Gastrocnemius medialis (tissue), 4 donors: ENCODE measurements at regions not wholly inside any gene's neighbourhood (a gene's known extent, or its start where the extent isn't known, plus 50 kb on each side); places are given as distances from the start of the nearest gene placed in this dataset.

Experiments used
- ATAC-seq, 2 donors: fragments of 150-250 bp; one replicate each; pipeline ENCODE4 v1.9.1; 2016
- DNase-seq, 2 donors: peaks; one replicate each; pipeline ENCODE4 v3.0.0-alpha.2; 2019
- H3K27ac ChIP-seq, 4 donors: fragments of 200-600 bp; sonication (generic); 1 replicate in 1 of 4; 2 replicates in 3 of 4; pipeline ENCODE4 v1.5.1; 2016 to 2018; ENCODE audit warnings: mild to moderate bottlenecking in 2 of 4, moderate library complexity in 1 of 4
- H3K27me3 ChIP-seq, 3 donors: fragments of 200-600 bp; sonication (generic) in 2 of 3; 1 replicate in 1 of 3; 2 replicates in 2 of 3; pipeline versions ENCODE4 v1.5.1 to v1.6.0; 2016 to 2019; ENCODE audit warnings: mild to moderate bottlenecking in 1 of 3, moderate library complexity in 1 of 3
- H3K36me3 ChIP-seq, 2 donors: fragments of 200-600 bp; sonication (generic) in 1 of 2; one replicate each; pipeline ENCODE4 v1.5.1; 2017 to 2018
- H3K4me1 ChIP-seq, 2 donors: fragments of 200-600 bp; sonication (generic) in 1 of 2; one replicate each; pipeline ENCODE4 v1.5.1; 2016 to 2017; ENCODE audit warnings: mild to moderate bottlenecking in 2 of 2
- H3K4me3 ChIP-seq, 4 donors: fragments of 200-600 bp; sonication (generic) in 3 of 4; 1 replicate in 1 of 4; 2 replicates in 3 of 4; pipeline ENCODE4 v1.5.1; 2016 to 2019; ENCODE audit warnings: mild to moderate bottlenecking in 2 of 4
- H3K9me3 ChIP-seq, 3 donors: fragments of 200-600 bp; sonication (generic) in 2 of 3; 1 replicate in 1 of 3; 2 replicates in 2 of 3; pipeline ENCODE4 v1.5.1; 2016 to 2019
- POLR2A ChIP-seq, 2 donors: fragments of 450-650 bp; IDR thresholded peaks; one replicate each; pipeline ENCODE4 v1.6.1; 2017; ENCODE audit warnings: antibody characterized with exemption in 2 of 2, mild to moderate bottlenecking in 2 of 2, moderate library complexity in 2 of 2
- in situ Hi-C, 4 donors: fragments of 200-750 bp; cut with MboI; loops; one replicate each; pipeline versions ENCODE4 v1.15.0 to v1.8.0; 2017; ENCODE audit warnings: low sequenced_read_pairs in 4 of 4
- intact Hi-C: fragments of 100-400 bp; cut with DNase I; formaldehyde crosslinking; loops from one replicate; pipeline ENCODE4 v1.15.1; 2023; ENCODE audit warnings: low total_unique reads
- TF ChIP-seq, protein P1 (sequence below), 5 experiments: fragments of 450-650 bp in 3 of 5; fragments of 200-600 bp in 2 of 5; sonication (generic) in 2 of 5; IDR thresholded peaks in 4 of 5; conservative IDR thresholded peaks in 1 of 5; 1 replicate in 4 of 5; 2 replicates in 1 of 5; pipeline ENCODE4 v1.5.1; 2016 to 2019; ENCODE audit warnings: antibody characterized with exemption in 5 of 5, mild to moderate bottlenecking in 3 of 5, moderate library complexity in 3 of 5

DNA sequence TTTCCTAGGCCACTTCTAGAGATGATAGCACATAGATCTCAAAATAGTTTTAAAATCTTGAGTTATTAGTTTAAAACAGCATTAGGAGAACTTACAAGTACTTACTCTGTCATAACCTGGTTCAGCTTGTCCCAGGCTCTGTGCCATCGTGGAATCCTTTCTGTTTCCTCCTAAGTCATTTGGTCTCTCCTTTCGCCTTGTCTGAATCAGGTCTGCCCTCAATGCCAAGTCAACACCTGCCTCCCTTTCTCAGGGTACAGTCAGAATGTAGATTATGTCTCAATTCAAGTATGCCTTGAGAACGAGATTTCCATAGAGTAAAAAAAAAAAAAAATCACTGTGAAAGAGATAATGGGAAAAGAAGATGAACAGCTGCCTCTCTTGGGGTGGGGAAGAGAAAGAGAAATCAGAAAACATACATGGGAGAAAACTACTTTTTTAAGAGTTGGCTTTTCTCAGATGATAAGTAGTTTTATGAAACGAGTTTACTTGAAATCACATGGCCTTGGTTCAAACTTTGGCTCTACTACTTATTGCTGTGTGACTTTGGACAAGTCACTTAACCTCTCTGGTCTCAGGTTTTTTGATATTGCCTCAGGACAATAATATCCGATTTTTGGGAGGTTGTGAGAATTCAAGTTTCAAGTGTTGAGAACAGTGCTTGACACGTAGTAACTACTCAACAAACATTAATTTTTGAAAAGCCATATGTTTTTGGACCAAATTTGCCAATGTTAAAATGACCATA lies 219.8 kb downstream of the SQOR start:
- in situ Hi-C loops = no loop called here
- no peaks in the 10 kb centered on the region for H3K36me3 ChIP-seq

DNA sequence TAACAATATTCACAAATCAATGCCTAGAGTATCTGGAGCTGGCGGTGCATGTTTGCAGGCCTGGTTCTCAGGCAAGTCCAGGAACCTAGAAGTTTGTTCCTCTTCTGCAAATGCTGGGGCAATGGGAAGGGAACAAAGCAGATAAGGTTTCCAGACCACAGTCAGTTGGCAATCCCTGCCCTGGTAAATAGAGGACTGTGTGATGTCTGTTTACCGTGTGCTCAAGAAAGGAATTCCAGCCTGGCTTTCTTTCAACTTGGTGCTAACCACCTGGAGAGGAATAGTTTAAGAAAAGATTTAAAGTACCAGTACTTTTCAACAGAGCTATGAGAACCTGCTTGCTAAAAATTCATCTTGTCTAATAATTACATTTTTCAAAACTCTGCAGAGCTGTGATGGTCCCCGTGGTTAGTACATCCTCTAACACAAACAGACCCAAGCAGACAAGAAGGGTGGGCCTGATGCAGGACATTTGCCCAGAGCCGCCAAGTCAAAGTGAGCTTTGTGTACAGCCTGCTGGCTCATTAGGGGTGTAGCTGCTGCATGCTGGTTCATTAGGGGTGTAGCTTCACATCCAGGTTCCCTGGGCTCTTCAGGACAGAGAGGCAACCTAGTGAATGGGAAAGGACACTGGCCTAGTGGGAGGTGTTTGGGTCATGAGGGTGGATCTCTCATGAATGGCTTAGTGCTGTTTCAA lies 220.5 kb downstream of the SQOR start:
- Histone ChIP-seq H3K4me1 (no peaks in the 10 kb centered on the region), H3K4me3 (no peak overlapping the region), H3K9me3 (no peaks in the 10 kb centered on the region), H3K27me3 (no peaks in the 10 kb centered on the region), H3K27ac (no peak overlapping the region), H3K36me3 (no peaks in the 10 kb centered on the region)
- TF ChIP-seq POLR2A (IDR thresholded peaks at IDR 0.05) = no peak
- TF ChIP-seq, protein P1, sequence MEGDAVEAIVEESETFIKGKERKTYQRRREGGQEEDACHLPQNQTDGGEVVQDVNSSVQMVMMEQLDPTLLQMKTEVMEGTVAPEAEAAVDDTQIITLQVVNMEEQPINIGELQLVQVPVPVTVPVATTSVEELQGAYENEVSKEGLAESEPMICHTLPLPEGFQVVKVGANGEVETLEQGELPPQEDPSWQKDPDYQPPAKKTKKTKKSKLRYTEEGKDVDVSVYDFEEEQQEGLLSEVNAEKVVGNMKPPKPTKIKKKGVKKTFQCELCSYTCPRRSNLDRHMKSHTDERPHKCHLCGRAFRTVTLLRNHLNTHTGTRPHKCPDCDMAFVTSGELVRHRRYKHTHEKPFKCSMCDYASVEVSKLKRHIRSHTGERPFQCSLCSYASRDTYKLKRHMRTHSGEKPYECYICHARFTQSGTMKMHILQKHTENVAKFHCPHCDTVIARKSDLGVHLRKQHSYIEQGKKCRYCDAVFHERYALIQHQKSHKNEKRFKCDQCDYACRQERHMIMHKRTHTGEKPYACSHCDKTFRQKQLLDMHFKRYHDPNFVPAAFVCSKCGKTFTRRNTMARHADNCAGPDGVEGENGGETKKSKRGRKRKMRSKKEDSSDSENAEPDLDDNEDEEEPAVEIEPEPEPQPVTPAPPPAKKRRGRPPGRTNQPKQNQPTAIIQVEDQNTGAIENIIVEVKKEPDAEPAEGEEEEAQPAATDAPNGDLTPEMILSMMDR (IDR thresholded peaks at IDR 0.05 in 4 of 5, conservative IDR thresholded peaks at IDR 0.05 in 1 of 5) = no peak
- ATAC-seq = no peak
- in situ Hi-C loops (no loop called here), intact Hi-C loops (no loop called here)
- DNase-seq = no peak

More for the DNA sequence above, 219.8 kb downstream of the SQOR start:
- no peak for DNase-seq
- Histone ChIP-seq H3K27ac (no peak overlapping the region), H3K4me1 (no peaks in the 10 kb centered on the region), H3K4me3 (no peak overlapping the region), H3K9me3 (no peaks in the 10 kb centered on the region), H3K27me3 (no peaks in the 10 kb centered on the region)
- intact Hi-C loops = no loop called here
- ATAC-seq = no peak
- TF ChIP-seq POLR2A (IDR thresholded peaks at IDR 0.05) = no peak
- TF ChIP-seq, protein P1 (IDR thresholded peaks at IDR 0.05 in 4 of 5, conservative IDR thresholded peaks at IDR 0.05 in 1 of 5) = no peak

DNA sequence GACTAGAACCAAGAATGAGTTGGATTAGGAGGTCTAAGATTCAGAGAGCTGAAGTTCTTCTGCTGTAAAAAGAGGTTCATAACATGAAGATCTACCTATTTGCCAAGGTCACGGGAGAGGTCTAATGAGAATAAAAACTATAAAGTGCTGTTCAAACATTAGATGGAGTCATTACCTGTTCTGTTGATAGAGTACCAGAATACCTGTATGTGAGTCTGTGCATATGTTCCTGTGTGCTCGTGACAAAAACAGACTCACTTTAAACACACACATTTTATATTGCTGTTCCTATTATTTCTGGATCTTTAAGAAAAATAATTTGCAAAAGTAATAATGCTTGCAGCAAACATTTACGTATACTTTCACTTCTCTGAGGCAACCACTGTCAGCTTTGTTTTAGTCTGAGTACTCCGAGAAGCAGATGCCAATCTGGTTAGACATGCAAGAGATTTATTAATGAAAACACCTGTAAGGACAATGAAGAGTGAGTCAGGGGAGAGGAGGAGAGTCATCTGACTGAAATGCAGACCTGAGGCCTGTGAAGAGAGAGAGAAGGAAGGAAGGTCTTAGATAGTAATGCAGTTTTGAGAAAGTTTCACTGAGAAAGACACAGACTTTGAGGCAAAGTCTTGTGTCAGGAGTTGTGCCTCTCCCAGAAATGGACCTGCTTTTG lies 221.2 kb downstream of the SQOR start:
- no peaks in the 10 kb centered on the region for H3K4me1 ChIP-seq
- no peak for TF ChIP-seq POLR2A (IDR thresholded peaks at IDR 0.05)
- TF ChIP-seq, protein P1 (IDR thresholded peaks at IDR 0.05 in 4 of 5, conservative IDR thresholded peaks at IDR 0.05 in 1 of 5) = no peak
- H3K4me3 ChIP-seq = no peak overlapping the region
- H3K27ac ChIP-seq = no peak overlapping the region
- no peaks in the 10 kb centered on the region for H3K36me3 ChIP-seq
- intact Hi-C loops = no loop called here
- DNase-seq (no peak), ATAC-seq (no peak)
- H3K9me3 ChIP-seq = no peaks in the 10 kb centered on the region
- in situ Hi-C loops = no loop called here
- H3K27me3 ChIP-seq = no peaks in the 10 kb centered on the region

DNA sequence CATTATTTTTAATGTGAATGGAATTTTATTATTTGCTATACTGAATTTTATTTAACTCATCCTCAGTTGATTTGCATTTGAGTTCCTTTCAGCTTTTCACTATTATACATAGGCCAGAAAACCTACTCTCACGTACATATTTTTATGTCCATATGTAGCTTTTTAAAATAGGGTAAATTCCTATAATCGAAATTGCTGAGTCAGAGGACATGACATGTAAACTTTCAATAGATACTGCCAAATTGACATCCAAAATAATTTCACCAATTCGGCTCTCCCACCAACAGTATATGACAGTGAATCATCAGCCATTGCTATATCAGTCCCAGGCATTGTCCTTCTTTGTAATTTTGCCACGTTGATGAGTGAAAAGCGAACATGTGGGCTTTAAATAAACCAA lies 222.5 kb downstream of the SQOR start:
- no peak overlapping the region for H3K27ac ChIP-seq
- DNase-seq = no peak
- no peaks in the 10 kb centered on the region for H3K36me3 ChIP-seq
- no peak for ATAC-seq
- H3K4me3 ChIP-seq = no peak overlapping the region
- in situ Hi-C loops (no loop called here), intact Hi-C loops (no loop called here)
- TF ChIP-seq, protein P1 (IDR thresholded peaks at IDR 0.05 in 4 of 5, conservative IDR thresholded peaks at IDR 0.05 in 1 of 5) = no peak
- TF ChIP-seq POLR2A (IDR thresholded peaks at IDR 0.05) = no peak
- H3K27me3 ChIP-seq = no peaks in the 10 kb centered on the region
- no peaks in the 10 kb centered on the region for H3K4me1 ChIP-seq
- no peaks in the 10 kb centered on the region for H3K9me3 ChIP-seq
